Activated CD4-positive, alpha-beta T cell treated with anti-CD3 and anti-CD28 coated beads, Interleukin-2, amount 50 U/mL, for 1 hour (primary cell): ENCODE measurements at regions not wholly inside any gene's neighbourhood (a gene's known extent, or its start where the extent isn't known, plus 50 kb on each side); places are given as distances from the start of the nearest gene placed in this dataset.
"Not testable (repeated sequence)": the region's sequence is repeated elsewhere in the genome, so short reads cannot be mapped to it uniquely, and the experiment has no call there.

ENCODE experiments used
- DNase-seq: peaks from one replicate; pipeline ENCODE4 v3.0.0-alpha.2; 2020

- DNase-seq: no peak
These were observed 188.3 kb downstream of the MIB1 start for GRCh38 chr18:21928925-21929324.

GRCh38 chr18:21930177-21930576 lies 189.6 kb downstream of the MIB1 start:
- DNase-seq: no peak

GRCh38 chr18:21933931-21934765 lies 193.6 kb downstream of the MIB1 start:
- DNase-seq: no peak

DNA sequence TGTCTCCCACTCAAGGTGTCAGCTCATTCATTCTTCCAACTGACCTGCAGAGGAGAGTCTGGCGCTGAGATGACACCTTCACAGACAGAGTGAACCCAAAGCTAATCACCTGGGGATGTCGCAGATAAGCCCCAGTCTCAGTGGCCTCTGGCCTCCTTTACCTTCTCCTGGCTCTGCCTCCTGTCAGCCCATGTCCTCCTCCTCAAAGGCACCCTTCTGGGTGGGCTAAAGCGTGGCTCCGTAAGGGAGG lies 194.1 kb downstream of the MIB1 start:
- DNase-seq: no peak

GRCh38 chr18:21943456-21943855 lies 202.9 kb downstream of the MIB1 start:
- no peak for DNase-seq

- no peak for DNase-seq
These were observed 208.9 kb downstream of the MIB1 start for GRCh38 chr18:21949326-21950015.

- DNase-seq: peak; percentile 78
These were observed 213.4 kb upstream of the GATA6 start for GRCh38 chr18:21955757-21956652.

DNA sequence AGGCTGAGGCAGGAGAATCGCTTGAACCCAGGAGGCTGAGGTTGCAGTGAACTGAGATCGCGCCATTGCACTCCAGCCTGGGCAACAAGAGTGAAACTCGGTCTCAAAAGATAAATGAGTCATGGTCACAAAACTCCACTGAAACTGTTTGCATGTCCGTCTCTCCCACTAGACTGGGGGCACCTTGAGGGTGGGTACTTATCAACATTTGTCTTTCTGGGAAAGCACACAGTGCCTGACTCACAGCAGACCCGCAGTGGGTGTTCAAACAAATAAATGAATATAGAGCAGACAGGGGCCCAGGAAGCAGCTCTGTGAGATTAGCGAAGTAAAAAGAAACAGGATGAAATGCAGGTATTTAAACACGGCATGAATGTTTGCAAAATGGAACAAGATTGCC lies 211.1 kb upstream of the GATA6 start:
- DNase-seq: no peak

GRCh38 chr18:21958707-21959450 lies 210.5 kb upstream of the GATA6 start:
- no peak for DNase-seq

DNA sequence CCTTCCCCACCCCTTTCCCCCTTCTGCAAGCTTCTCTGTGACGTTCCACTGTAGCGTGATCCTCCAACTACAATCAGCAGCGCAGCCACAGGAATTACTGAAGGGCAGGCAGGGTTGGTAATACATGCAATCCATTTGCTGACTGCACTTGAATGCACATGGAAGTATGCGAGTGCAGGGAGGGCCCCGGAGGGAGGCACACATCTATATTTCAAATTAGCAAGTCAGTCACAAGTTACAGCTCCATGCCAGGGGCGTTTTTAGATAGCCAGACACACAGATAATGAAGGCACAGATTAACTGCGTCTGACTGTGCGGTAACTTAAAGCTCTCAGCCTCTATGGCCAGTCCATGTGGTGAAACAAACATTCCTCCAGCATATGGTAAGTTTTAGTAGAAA lies 209.2 kb upstream of the GATA6 start:
- DNase-seq: no peak

DNA sequence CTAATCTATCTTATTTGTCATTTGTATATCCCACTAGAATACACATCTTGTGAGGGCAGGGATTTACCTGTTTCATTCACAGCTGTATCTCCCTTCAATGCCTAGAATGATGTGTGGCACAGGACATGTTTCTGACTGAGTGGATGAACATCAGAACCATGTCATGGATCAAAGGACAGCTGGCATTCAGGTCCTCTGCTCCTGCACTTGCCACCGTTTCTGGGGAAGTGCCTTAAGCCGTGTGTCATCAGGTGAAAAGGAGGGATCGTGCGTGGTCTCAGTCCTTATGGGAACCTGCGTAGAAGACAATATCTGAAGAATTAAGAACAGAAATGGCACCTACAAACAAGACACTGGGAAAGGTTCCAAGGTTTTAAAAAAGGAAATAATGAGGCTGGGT lies 206.1 kb upstream of the GATA6 start:
- no peak for DNase-seq

GRCh38 chr18:21968338-21968737 lies 201.1 kb upstream of the GATA6 start:
- DNase-seq: no peak

- DNase-seq: no peak
These were observed 197.1 kb upstream of the GATA6 start for GRCh38 chr18:21972281-21972680.

DNA sequence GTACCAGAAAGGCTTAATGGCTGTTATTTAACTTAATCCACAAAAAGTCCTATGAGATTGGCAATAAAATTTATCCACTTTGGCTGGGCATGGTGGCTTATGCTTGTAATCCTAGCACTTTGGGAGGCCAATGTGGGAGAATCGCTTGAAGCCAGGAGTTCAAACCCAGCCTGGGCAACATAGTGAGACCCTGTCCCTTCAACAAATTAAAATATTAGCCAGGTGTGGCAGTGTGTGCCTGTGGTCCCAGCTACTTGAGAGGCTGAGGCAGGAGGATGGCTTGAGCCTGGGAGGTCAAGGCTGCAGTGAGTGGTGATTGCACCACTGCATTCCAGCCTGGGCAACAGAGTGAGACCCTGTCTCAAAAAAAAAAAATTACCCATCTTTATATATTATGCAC lies 193.4 kb upstream of the GATA6 start:
- not testable (repeated sequence) for DNase-seq

DNA sequence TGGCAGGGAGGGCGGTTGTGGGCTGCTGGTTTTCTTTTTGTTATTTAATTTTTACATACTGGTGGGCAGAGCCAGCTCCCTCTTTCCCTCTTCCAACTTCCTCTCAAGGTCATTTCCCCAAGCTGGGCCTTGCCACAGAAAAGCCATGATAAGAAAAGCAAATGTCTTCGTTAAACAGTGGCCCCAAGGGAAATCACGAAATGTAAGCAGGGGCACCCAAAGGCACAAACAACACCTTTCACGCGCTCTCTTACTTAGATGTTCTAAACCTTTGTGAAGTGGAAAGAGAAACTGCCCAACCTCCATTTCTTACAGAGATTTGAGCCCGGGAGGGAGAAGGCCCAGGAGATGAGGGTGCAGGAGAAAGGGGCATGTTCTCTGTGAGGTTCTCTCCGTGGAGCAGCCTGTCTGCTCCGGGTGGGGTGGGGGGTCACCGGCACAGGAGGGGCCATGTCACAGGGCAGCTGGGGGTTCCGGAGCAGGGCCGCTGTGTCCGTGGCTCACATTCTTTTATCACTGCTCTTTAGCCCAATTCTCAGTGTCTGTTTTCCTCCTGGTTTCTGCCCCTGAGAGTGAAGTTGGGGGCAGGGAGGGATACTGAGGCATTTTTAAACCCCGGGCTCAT lies 190.7 kb upstream of the GATA6 start:
- DNase-seq: no peak

- no peak for DNase-seq
These were observed 190.2 kb upstream of the GATA6 start for GRCh38 chr18:21979171-21979560.

DNA sequence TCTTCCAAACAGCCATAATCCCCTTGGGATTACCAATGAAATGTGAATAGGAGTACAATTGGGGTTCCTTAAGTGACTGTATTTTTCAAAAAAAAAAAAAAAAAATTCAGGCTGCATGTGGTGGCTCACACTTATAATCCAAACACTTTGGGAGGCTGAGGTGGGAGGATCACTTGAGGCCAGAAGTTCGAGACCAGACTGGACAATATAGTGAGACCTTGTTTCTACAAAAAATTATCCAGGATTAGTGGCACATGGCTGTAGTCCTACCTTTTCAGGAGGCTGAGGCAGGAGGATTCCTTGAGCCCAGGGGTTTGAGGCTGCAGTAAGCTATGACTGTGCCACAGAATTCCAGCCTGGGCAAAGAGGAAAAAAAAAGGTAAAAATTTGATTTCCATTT lies 189.6 kb upstream of the GATA6 start:
- DNase-seq: no peak

DNA sequence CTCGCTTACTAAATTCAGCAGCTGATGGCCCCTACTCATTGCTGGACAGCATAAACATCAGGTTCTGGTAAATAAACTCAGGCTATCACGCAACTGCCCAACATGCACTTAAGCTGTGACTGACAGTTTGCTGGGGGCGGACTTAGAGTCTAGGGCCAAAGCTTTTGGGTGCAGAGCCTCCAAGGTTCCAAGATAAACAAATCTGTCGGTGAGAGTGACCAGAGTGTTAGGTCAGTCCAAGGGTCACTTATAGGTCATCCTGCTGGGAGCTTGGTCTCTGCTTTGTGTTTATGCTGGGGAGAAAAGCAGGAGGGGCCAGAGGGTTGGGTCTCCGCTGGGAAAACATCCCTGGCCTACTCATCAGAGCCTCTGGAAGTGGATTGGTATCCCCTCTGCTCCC lies 188.6 kb upstream of the GATA6 start:
- DNase-seq: no peak

GRCh38 chr18:21981489-21981888 lies 187.9 kb upstream of the GATA6 start:
- not testable (repeated sequence) for DNase-seq

GRCh38 chr18:21991081-21991534 lies 178.3 kb upstream of the GATA6 start:
- no peak for DNase-seq

GRCh38 chr18:21991886-21992285 lies 177.5 kb upstream of the GATA6 start:
- no peak for DNase-seq

GRCh38 chr18:21996351-21996826 lies 173.0 kb upstream of the GATA6 start:
- no peak for DNase-seq
